Activated T-helper 17 cell treated with anti-CD3 and anti-CD28 coated beads, Interleukin-2, amount 50 U/mL, for 72 hours (primary cell): ENCODE measurements at regions not wholly inside any gene's neighbourhood (a gene's known extent, or its start where the extent isn't known, plus 50 kb on each side); places are given as distances from the start of the nearest gene placed in this dataset.

Experiments used
- ATAC-seq: fragments of 150-1000 bp; cut with Tn5 transposase; replicated peaks from 2 replicates; pipeline ENCODE4 v1.10.0; 2021; ENCODE audit warnings: mild to moderate bottlenecking, moderate library complexity
- H3K27ac Mint-ChIP-seq: one replicate; pipeline ENCODE4 v1.8.0; 2022; ENCODE audit warnings: mixed read lengths
- H3K27me3 Mint-ChIP-seq: one replicate; pipeline ENCODE4 v1.8.0; 2022; ENCODE audit warnings: mixed read lengths
- H3K36me3 Mint-ChIP-seq: one replicate; pipeline ENCODE4 v1.8.0; 2022; ENCODE audit warnings: low read depth, mild to moderate bottlenecking, mixed read lengths
- H3K4me1 Mint-ChIP-seq: one replicate; pipeline ENCODE4 v1.8.0; 2022; ENCODE audit warnings: mixed read lengths
- H3K4me3 Mint-ChIP-seq: one replicate; pipeline ENCODE4 v1.8.0; 2022; ENCODE audit warnings: mild to moderate bottlenecking, mixed read lengths
- H3K9me3 Mint-ChIP-seq: one replicate; pipeline ENCODE4 v1.8.0; 2022; ENCODE audit warnings: mixed read lengths

DNA sequence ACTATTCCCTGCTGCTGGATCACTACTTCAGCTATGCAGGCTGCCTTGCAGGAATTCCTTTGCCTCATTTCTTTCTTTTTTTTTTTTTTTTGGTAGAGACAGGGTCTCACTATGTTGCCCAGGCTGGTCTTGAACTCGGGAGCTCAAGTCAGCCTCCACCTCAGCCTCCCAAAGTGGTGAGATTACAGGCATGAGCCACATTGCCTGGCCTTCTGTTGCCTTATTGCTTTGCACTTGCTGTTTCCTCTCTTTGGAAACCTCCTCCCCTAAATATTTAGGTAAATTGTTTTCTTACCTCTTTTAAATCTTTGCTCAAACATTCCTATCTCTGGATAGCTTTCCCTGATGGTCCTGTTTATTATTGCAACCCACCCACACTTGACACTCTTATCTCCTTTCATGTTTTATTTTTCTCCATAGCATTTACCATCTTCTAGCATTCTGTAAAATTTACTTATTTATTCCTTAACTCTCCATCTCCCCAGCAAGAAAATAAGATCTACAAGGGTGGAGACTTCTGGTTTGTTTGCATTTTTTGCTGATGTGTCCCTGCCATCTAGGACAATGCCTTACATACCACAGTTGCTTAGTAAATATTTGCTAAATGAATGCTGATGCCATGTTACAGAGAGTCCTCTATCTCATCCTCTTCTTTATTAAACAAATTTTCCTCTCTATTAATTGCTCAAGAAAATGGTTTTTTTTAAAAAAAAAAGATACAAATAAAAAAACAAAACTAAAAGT is 134.8 kb downstream of the P2RY1 start:
- Mint-ChIP-seq H3K27ac (no peak overlapping the region), H3K36me3 (no peaks in the 10 kb centered on the region), H3K4me1 (no peaks in the 10 kb centered on the region), H3K27me3 (peaks cover 11% of the 10 kb centered on the region), H3K9me3 (no peaks in the 10 kb centered on the region), H3K4me3 (no peak overlapping the region)
- ATAC-seq, result no peak

DNA sequence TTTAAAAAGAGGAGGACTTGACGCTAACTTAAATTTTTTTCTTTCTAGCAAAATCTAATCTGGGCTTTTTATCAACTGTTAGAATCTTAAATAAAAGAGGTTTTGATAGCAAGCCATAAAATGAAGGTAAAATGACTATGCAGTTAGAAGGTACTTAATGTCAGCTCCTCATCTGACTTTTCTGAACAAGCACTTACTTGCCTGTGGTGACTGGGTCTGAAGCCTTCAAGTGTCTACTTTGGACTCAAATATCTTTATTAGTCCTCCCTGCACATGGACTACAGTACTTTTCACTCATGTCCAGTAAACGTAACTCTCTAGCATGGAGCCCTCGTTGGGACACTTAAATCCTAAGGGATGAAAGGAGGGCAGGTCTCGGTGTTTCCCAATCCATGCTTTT is 135.9 kb downstream of the P2RY1 start:
- Mint-ChIP-seq H3K27me3 (peaks cover 11% of the 10 kb centered on the region), H3K27ac (no peak overlapping the region), H3K9me3 (no peaks in the 10 kb centered on the region)

DNA sequence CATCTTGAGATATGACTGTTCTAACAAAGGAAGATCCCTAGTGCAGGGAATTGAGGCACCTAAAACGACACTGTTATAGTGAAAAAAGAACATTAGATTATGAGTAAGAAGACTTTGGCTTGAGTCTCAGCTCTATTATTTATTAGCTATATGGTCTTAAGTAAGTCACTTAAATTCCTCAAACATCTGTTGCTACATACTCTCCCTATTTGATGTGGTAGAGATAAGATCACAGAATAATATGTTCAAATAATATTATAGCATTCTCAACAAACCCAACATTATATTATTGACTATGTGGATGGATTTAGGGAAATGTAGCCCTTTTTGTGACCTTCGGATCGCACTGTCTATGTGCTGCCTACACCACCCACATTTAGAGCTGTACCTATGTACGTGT is 136.9 kb downstream of the P2RY1 start:
- no peak overlapping the region for H3K4me3 Mint-ChIP-seq
- no peaks in the 10 kb centered on the region for H3K36me3 Mint-ChIP-seq
- no peak overlapping the region for H3K27ac Mint-ChIP-seq
- H3K27me3 Mint-ChIP-seq, result peaks cover 11% of the 10 kb centered on the region
- no peaks in the 10 kb centered on the region for H3K9me3 Mint-ChIP-seq
- no peaks in the 10 kb centered on the region for H3K4me1 Mint-ChIP-seq
- no peak for ATAC-seq

More for the DNA sequence above, 135.9 kb downstream of the P2RY1 start:
- Mint-ChIP-seq H3K36me3 (no peaks in the 10 kb centered on the region), H3K4me1 (no peaks in the 10 kb centered on the region), H3K4me3 (no peak overlapping the region)
- ATAC-seq, result no peak

DNA sequence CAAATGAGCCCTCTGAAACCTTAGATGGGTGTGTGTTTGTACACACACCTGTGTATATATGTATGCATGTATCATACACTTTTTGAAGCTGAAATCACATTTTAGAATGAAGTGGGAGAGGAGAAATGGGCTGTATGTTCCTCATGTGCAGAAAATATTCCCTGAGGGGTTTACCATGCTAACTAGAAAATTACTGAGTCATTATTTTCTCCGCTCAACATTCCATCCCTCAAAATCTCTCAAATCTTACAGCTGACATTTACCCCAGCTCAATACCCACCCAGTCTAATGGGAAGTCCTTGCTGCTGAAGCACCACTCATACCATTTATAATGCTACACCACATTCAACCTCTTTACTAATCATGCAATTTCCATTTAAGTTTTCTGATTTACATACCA is 138.6 kb downstream of the P2RY1 start:
- Mint-ChIP-seq H3K27me3 (peaks cover 15% of the 10 kb centered on the region), H3K4me1 (no peaks in the 10 kb centered on the region), H3K9me3 (no peaks in the 10 kb centered on the region), H3K36me3 (no peaks in the 10 kb centered on the region), H3K27ac (no peak overlapping the region), H3K4me3 (no peak overlapping the region)
- ATAC-seq, result no peak

DNA sequence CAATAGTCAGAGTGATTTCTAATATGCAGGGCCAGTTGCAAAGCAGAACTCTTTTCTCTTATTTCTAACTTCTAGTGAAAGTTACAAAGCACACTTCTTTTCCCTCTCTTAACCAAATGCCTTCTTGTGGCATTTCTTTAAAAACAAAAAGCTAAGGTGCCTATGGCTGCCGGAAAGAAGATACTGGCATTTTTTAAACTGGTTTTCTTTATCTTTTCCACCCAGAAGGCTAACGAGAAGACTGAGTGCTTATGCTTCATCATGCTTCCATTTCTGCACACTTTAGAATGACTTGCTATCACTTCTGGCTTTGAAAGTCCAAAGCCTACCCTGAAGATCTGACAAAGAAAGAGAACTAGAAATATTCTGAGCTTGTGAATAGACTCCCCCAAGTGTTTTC is 141.3 kb downstream of the P2RY1 start:
- peaks cover 18% of the 10 kb centered on the region for H3K27me3 Mint-ChIP-seq
- H3K27ac Mint-ChIP-seq, result no peak overlapping the region
- ATAC-seq, result no peak

DNA sequence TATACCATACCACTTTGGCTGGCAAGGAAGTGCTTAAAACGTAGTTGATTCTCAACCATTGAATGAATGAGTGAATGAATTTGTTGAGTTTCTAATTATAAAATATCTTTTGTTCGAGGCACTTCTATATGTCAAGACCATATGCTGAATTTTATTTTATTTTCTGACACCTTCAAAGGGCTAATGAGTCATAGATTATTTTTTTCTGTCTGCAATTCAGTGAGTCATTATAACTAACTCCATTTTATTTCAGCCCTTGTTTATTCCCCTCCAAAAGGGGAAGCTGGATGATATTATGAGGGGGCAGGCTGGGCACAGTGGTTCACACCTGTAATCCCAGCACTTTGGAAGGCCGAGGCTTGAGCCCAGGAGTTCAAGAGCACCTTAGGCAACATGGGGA is 142.4 kb downstream of the P2RY1 start:
- Mint-ChIP-seq H3K36me3 (no peaks in the 10 kb centered on the region), H3K27me3 (peaks cover 21% of the 10 kb centered on the region), H3K9me3 (peaks cover 5% of the 10 kb centered on the region), H3K27ac (no peak overlapping the region), H3K4me3 (no peak overlapping the region), H3K4me1 (no peaks in the 10 kb centered on the region)
- ATAC-seq, result no peak

More for the DNA sequence above, 141.3 kb downstream of the P2RY1 start:
- H3K36me3 Mint-ChIP-seq, result no peaks in the 10 kb centered on the region
- peaks cover 5% of the 10 kb centered on the region for H3K9me3 Mint-ChIP-seq
- no peaks in the 10 kb centered on the region for H3K4me1 Mint-ChIP-seq
- no peak overlapping the region for H3K4me3 Mint-ChIP-seq

DNA sequence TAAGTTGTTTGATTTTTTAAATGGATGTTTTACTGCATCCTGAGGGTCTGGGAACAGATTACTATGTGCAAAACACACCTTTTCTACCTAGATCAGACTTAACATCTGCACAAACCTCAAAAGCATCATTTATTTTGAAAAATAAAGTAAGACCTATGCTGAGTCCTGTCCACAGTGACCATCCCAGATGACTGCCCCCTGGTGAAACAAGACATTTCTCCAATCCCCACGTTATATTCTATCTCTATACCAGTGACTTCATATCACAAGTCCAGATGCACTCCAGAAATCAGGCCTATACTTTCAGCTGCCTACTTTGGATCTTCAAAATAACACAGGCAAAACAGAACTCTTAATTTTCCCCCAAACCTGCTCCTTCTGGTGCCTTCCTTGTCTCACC is 143.2 kb downstream of the P2RY1 start:
- H3K27ac Mint-ChIP-seq, result no peak overlapping the region
- no peak overlapping the region for H3K4me3 Mint-ChIP-seq
- no peak for ATAC-seq
- peaks cover 5% of the 10 kb centered on the region for H3K9me3 Mint-ChIP-seq
- peaks cover 25% of the 10 kb centered on the region for H3K27me3 Mint-ChIP-seq
- H3K36me3 Mint-ChIP-seq, result no peaks in the 10 kb centered on the region
- no peaks in the 10 kb centered on the region for H3K4me1 Mint-ChIP-seq

DNA sequence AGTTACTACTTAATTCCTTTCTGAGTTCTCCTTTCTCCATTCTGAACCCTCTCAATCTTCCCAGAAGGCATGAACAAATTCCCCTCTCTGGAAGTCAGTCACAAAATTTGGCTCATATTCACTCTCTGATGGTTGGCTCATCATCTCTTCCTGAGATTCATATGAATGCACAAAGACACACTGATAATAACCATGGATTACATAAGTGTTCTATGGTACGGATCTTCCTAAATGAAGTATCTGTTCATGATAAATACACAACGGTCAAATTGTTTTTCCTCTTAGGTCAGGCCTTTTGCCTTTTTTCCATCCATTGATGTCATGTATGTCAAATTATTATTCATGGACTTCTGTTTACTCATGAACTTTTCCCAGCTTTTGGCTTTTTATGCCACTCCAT is 162.6 kb downstream of the P2RY1 start:
- Mint-ChIP-seq H3K36me3 (no peaks in the 10 kb centered on the region), H3K4me3 (no peak overlapping the region)

DNA sequence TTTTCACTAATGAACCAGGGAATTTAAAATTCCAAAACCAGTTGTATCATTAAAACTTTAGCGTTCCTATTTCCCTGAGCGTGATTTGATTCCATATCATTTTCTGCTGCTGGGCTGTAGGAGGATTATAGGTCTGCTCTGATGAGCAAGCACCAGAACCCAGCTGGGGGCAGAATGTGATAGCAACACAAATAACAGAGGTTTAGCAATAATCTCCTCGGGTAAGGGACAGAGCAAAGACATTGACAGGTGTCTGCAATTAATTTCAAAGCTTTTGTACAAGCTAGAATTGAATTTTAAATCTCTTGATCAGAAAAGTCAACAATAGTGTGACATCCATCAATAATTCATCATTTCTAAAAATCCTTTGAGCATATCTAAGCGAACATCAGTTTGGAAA is 163.4 kb upstream of the RAP2B start:
- no peak overlapping the region for H3K4me3 Mint-ChIP-seq
- no peaks in the 10 kb centered on the region for H3K4me1 Mint-ChIP-seq
- peaks cover 16% of the 10 kb centered on the region for H3K27me3 Mint-ChIP-seq
- no peak overlapping the region for H3K27ac Mint-ChIP-seq
- H3K9me3 Mint-ChIP-seq, result no peaks in the 10 kb centered on the region
- no peaks in the 10 kb centered on the region for H3K36me3 Mint-ChIP-seq
- no peak for ATAC-seq

More for the DNA sequence above, 162.6 kb downstream of the P2RY1 start:
- H3K4me1 Mint-ChIP-seq, result no peaks in the 10 kb centered on the region
- H3K9me3 Mint-ChIP-seq, result no peaks in the 10 kb centered on the region
- H3K27me3 Mint-ChIP-seq, result peaks cover 16% of the 10 kb centered on the region
- no peak overlapping the region for H3K27ac Mint-ChIP-seq
- no peak for ATAC-seq

DNA sequence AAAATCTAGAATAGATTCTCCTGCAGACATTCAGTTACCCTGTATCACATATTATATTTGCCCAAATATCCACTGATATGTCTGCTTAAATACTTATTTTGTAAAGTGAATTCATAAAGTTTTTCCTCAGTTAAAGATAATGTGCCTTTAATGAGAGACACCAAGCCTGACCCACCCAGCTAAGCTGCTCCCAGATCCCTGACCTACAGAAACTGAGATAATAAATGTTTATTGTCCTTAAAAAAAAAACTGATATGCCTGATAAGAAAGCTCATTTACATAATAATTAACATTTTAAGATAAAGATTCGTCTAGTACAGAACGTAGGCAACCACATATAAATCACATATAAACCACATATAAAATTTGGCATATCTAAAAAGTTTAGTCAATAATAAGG is 161.7 kb upstream of the RAP2B start:
- no peaks in the 10 kb centered on the region for H3K9me3 Mint-ChIP-seq
- peaks cover 16% of the 10 kb centered on the region for H3K27me3 Mint-ChIP-seq
- no peak overlapping the region for H3K4me3 Mint-ChIP-seq
- ATAC-seq, result no peak
- no peaks in the 10 kb centered on the region for H3K36me3 Mint-ChIP-seq
- no peak overlapping the region for H3K27ac Mint-ChIP-seq
- H3K4me1 Mint-ChIP-seq, result no peaks in the 10 kb centered on the region

DNA sequence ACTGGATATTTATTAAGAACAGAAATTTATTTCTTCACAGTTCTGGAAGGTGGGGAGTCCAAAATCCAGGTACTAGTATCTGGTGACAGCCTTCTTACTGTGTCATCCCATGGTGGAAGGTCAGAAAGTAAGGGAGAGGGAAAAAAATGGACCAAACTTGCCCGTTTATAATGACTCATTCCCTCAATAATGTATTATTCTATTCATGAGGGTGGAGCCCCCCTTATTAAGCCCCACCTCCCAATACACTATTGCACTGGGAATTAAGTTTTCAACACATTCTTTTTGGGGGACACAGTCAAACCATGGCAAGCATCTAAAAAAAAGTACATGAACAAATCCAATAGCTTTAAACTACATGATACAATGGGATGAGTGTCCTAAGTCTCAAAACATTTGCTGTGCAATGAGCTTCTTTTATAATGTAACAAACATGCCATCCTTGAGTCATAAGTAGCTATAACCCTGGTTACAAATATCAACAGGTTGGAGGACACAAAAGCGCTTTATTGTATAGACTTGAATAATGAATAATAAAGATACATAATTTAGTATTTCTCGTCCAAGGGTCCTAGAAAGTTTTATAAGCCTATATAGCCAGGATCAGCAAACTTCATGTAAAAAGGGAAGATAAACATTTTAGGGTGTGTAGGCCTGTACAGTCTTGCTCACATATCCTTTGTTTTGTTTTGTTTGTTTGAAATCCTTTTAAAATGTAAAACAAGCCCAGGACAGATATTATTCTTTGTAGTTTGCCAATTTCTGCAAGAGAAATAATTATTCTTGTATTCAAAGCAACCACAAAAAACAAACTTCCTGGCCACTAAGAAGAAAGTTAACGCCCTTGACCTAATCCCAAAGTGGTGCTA is 160.6 kb upstream of the RAP2B start:
- H3K27me3 Mint-ChIP-seq, result peaks cover 10% of the 10 kb centered on the region

DNA sequence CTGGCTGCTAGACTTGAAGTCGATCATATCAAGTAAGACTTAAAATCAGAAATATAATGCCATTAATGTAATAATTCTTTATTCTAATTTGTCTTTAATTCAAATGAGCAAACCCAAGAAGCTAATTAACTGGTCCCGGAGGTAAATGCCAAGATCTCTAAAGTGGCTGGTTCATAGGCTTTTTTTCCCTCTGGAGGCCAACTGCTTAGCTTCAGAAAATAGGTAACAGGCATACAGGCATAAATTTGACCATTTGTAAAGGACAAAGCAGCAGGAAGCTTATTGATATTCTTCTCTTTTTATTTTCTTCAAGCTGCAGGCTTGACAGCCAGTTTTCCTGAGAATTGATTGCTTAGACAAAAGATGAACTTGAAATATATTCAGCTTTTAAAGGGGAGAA is 158.6 kb upstream of the RAP2B start:
- H3K27me3 Mint-ChIP-seq, result no peaks in the 10 kb centered on the region
- no peaks in the 10 kb centered on the region for H3K4me1 Mint-ChIP-seq
- no peaks in the 10 kb centered on the region for H3K36me3 Mint-ChIP-seq
- no peak overlapping the region for H3K4me3 Mint-ChIP-seq
- ATAC-seq, result no peak
- no peaks in the 10 kb centered on the region for H3K9me3 Mint-ChIP-seq
- H3K27ac Mint-ChIP-seq, result no peak overlapping the region

More for the DNA sequence above, 160.6 kb upstream of the RAP2B start:
- no peaks in the 10 kb centered on the region for H3K4me1 Mint-ChIP-seq
- no peaks in the 10 kb centered on the region for H3K36me3 Mint-ChIP-seq
- H3K27ac Mint-ChIP-seq, result no peak overlapping the region
- no peak for ATAC-seq
- H3K4me3 Mint-ChIP-seq, result no peak overlapping the region
- H3K9me3 Mint-ChIP-seq, result no peaks in the 10 kb centered on the region

DNA sequence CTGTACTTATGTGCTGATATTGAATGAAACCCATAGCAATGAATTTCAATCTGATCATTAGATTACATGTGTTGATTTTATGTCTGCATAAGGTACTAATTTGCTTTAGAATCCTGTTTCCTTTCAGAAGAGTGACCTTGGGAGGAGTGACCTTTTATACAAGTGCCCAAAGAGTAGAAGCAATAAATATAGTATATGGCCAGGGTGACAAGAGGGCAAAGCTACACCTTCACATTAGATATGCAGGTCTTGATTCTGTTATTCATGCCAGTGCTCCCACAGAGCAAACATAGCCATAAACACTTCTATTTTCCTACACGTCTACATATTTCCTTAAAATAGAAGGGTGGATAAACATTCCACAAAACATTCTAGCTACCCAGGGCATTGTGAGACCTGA is 158.2 kb upstream of the RAP2B start:
- Mint-ChIP-seq H3K9me3 (no peaks in the 10 kb centered on the region), H3K27me3 (no peaks in the 10 kb centered on the region), H3K36me3 (no peaks in the 10 kb centered on the region), H3K4me3 (no peak overlapping the region), H3K27ac (no peak overlapping the region), H3K4me1 (no peaks in the 10 kb centered on the region)
- no peak for ATAC-seq

DNA sequence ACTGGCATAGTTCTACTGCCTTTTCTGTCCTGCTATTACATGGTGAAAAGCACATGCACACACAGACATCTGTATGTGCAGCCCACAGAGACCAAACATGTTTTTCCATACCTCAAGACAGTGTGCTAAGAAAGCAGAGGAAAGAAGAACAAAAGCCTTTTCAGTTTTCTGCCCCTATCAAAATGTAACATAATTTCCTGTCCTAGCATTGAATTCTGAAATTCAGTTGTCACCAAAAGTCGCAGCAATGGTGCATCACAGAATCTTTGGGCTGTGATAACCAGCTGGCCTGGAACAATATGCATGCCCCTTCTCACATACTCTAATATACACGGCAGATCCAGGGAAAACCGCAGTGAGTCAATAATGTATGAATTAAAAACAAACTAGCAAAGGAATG is 153.8 kb upstream of the RAP2B start:
- no peak for ATAC-seq
- H3K4me3 Mint-ChIP-seq, result no peak overlapping the region
- no peak overlapping the region for H3K27ac Mint-ChIP-seq
- H3K9me3 Mint-ChIP-seq, result no peaks in the 10 kb centered on the region
- H3K27me3 Mint-ChIP-seq, result no peaks in the 10 kb centered on the region
- no peaks in the 10 kb centered on the region for H3K36me3 Mint-ChIP-seq
- no peaks in the 10 kb centered on the region for H3K4me1 Mint-ChIP-seq

DNA sequence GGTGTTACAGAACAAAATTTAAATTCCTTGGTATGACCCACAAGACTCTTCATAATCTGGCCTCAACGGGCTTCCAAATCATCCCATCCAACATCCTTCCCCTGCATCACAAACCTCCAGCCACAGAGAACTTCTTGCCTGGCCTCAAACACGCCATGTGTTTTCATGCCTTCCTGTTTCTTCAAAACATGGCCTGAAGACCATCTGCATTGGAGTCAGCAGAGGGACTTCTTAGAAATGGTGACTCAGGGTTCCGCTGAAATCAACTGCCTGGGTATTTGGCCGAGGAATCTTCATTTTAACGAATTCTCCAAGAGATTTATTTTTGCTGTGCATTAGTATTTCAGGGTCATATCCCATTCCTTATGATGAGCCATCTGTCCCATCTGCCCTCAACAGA is 138.1 kb upstream of the RAP2B start:
- Mint-ChIP-seq H3K9me3 (no peaks in the 10 kb centered on the region), H3K4me3 (no peak overlapping the region), H3K36me3 (no peaks in the 10 kb centered on the region), H3K27ac (no peak overlapping the region), H3K4me1 (no peaks in the 10 kb centered on the region), H3K27me3 (peaks cover 22% of the 10 kb centered on the region)
- ATAC-seq, result no peak
